Ishikawa (cell line): ENCODE measurements at regions not wholly inside any gene's neighbourhood (a gene's known extent, or its start where the extent isn't known, plus 50 kb on each side); places are given as distances from the start of the nearest gene placed in this dataset.

Experiments used
- CEBPB ChIP-seq: IDR thresholded peaks from 2 replicates; pipeline ENCODE4 v1.6.1; 2012
- CREB1 ChIP-seq: IDR thresholded peaks from 2 replicates; pipeline ENCODE4 v1.6.1; 2012; ENCODE audit warnings: low read depth
- EGR1 ChIP-seq: IDR thresholded peaks from 2 replicates; pipeline ENCODE4 v1.6.1; 2012
- EP300 ChIP-seq: IDR thresholded peaks from 2 replicates; pipeline ENCODE4 v1.6.1; 2012; ENCODE audit warnings: borderline replicate concordance
- FOXM1 ChIP-seq: IDR thresholded peaks from 2 replicates; pipeline ENCODE4 v1.6.1; 2012; ENCODE audit warnings: low read depth, borderline replicate concordance
- NFIC ChIP-seq: IDR thresholded peaks from 2 replicates; pipeline ENCODE4 v1.6.1; 2012
- RAD21 ChIP-seq: IDR thresholded peaks from 2 replicates; pipeline ENCODE4 v1.6.1; 2012; ENCODE audit warnings: low read depth
- TAF1 ChIP-seq: IDR thresholded peaks from 2 replicates; pipeline ENCODE4 v1.6.1; 2012; ENCODE audit warnings: low read depth, mild to moderate bottlenecking
- TCF12 ChIP-seq: IDR thresholded peaks from 2 replicates; pipeline ENCODE4 v1.6.1; 2012; ENCODE audit warnings: low read depth
- TEAD4 ChIP-seq: IDR thresholded peaks from 2 replicates; pipeline ENCODE4 v1.6.1; 2012
- YY1 ChIP-seq: IDR thresholded peaks from 2 replicates; pipeline ENCODE4 v1.6.1; 2012; ENCODE audit warnings: low read depth
- ZBTB7A ChIP-seq: IDR thresholded peaks from 2 replicates; pipeline ENCODE4 v1.6.1; 2012; ENCODE audit warnings: low read depth
- TF ChIP-seq, protein P1 (sequence below): IDR thresholded peaks from 2 replicates; pipeline ENCODE4 v1.6.1; 2012
- TF ChIP-seq, protein P2 (sequence below): IDR thresholded peaks from 2 replicates; pipeline ENCODE4 v1.6.1; 2012; ENCODE audit warnings: low read depth, mild to moderate bottlenecking
- TF ChIP-seq, protein P3 (sequence below): IDR thresholded peaks from 2 replicates; pipeline ENCODE4 v1.6.1; 2012

GRCh38 chr9:18154661-18155060 is 319.3 kb upstream of the ADAMTSL1 start:
- TF ChIP-seq NFIC = no peak
- TF ChIP-seq, protein P1, sequence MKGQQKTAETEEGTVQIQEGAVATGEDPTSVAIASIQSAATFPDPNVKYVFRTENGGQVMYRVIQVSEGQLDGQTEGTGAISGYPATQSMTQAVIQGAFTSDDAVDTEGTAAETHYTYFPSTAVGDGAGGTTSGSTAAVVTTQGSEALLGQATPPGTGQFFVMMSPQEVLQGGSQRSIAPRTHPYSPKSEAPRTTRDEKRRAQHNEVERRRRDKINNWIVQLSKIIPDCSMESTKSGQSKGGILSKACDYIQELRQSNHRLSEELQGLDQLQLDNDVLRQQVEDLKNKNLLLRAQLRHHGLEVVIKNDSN = no peak
- no peak for TF ChIP-seq ZBTB7A
- no peak for TF ChIP-seq TCF12
- TF ChIP-seq, protein P2, sequence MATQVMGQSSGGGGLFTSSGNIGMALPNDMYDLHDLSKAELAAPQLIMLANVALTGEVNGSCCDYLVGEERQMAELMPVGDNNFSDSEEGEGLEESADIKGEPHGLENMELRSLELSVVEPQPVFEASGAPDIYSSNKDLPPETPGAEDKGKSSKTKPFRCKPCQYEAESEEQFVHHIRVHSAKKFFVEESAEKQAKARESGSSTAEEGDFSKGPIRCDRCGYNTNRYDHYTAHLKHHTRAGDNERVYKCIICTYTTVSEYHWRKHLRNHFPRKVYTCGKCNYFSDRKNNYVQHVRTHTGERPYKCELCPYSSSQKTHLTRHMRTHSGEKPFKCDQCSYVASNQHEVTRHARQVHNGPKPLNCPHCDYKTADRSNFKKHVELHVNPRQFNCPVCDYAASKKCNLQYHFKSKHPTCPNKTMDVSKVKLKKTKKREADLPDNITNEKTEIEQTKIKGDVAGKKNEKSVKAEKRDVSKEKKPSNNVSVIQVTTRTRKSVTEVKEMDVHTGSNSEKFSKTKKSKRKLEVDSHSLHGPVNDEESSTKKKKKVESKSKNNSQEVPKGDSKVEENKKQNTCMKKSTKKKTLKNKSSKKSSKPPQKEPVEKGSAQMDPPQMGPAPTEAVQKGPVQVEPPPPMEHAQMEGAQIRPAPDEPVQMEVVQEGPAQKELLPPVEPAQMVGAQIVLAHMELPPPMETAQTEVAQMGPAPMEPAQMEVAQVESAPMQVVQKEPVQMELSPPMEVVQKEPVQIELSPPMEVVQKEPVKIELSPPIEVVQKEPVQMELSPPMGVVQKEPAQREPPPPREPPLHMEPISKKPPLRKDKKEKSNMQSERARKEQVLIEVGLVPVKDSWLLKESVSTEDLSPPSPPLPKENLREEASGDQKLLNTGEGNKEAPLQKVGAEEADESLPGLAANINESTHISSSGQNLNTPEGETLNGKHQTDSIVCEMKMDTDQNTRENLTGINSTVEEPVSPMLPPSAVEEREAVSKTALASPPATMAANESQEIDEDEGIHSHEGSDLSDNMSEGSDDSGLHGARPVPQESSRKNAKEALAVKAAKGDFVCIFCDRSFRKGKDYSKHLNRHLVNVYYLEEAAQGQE = no peak
- TF ChIP-seq TEAD4 = no peak
- no peak for TF ChIP-seq CEBPB
- TF ChIP-seq CREB1 = no peak
- TF ChIP-seq, protein P3, sequence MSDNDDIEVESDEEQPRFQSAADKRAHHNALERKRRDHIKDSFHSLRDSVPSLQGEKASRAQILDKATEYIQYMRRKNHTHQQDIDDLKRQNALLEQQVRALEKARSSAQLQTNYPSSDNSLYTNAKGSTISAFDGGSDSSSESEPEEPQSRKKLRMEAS = no peak
- TF ChIP-seq EGR1 = no peak
- no peak for TF ChIP-seq FOXM1
- TF ChIP-seq RAD21 = no peak
- TF ChIP-seq YY1 = no peak
- no peak for TF ChIP-seq TAF1

DNA sequence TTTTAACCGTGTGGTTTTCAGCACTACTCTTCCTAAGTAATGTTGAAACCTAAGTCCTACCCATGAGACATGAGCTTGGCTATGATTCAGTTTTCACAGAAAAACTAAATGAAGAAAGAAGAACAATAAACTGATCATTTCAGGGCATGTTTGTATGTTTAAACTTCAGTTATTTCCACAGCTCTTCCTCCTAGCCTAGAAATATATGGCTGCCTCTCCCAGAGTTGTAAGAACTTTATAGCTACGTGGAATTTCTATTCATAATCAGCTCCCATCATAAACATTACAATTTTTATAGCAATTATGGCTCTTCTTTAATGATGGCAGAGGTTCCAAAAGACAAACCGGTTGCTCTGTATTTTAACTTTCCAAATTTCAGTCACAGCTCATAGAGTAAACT is 314.7 kb upstream of the ADAMTSL1 start:
- no peak for TF ChIP-seq NFIC
- TF ChIP-seq YY1 = no peak
- TF ChIP-seq TAF1 = no peak
- TF ChIP-seq EGR1 = no peak
- no peak for TF ChIP-seq FOXM1
- TF ChIP-seq TEAD4 = no peak
- no peak for TF ChIP-seq CREB1

DNA sequence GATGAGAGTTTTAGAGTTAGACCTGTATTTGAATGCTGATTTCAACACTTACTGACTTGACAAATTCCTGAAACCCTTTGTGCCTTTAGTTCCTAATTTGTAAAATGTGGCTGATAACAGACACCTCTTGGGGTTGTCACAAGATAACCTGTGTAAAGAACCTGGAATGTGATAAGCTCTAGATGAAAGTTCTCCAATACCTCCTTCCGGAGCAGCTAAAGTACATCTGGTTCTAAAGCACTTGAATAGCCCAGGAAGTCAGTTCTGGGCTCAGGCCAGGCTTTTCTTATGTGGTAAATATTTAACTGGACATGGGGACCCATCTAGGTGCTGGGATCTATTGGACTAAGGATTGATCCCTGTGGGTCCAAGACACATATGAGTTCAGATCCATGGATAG is 310.8 kb upstream of the ADAMTSL1 start:
- TF ChIP-seq EP300 (no peak), TAF1 (no peak), YY1 (no peak), RAD21 (no peak), CEBPB (no peak), FOXM1 (no peak), ZBTB7A (no peak), TCF12 (no peak), CREB1 (no peak), NFIC (no peak), TEAD4 (no peak)
- TF ChIP-seq, protein P1 = no peak
- TF ChIP-seq, protein P2 = no peak

- no peak for TF ChIP-seq EP300
- no peak for TF ChIP-seq CEBPB
- no peak for TF ChIP-seq TEAD4
- TF ChIP-seq, protein P1 = no peak
- TF ChIP-seq CREB1 = no peak
- TF ChIP-seq, protein P2 = no peak
- TF ChIP-seq FOXM1 = no peak
- TF ChIP-seq, protein P3 = no peak
- no peak for TF ChIP-seq TCF12
- TF ChIP-seq EGR1 = no peak
- no peak for TF ChIP-seq RAD21
- TF ChIP-seq ZBTB7A = no peak
- no peak for TF ChIP-seq YY1
- TF ChIP-seq NFIC = no peak
- TF ChIP-seq TAF1 = no peak
These were observed 306.2 kb upstream of the ADAMTSL1 start for GRCh38 chr9:18167733-18168132.

GRCh38 chr9:18173923-18174322 is 300.0 kb upstream of the ADAMTSL1 start:
- no peak for TF ChIP-seq CEBPB
- TF ChIP-seq TEAD4 = no peak
- no peak for TF ChIP-seq YY1
- no peak for TF ChIP-seq FOXM1
- TF ChIP-seq, protein P3 = no peak
- TF ChIP-seq CREB1 = no peak
- TF ChIP-seq RAD21 = no peak
- no peak for TF ChIP-seq ZBTB7A
- no peak for TF ChIP-seq EGR1
- TF ChIP-seq, protein P2 = no peak
